GM19238 (cell line): ENCODE measurements at regions not wholly inside any gene's neighbourhood (a gene's known extent, or its start where the extent isn't known, plus 50 kb on each side); places are given as distances from the start of the nearest gene placed in this dataset.
"Not testable (repeated sequence)": the region's sequence is repeated elsewhere in the genome, so short reads cannot be mapped to it uniquely, and the experiment has no call there.

Experiments used
- DNase-seq: peaks from one replicate; pipeline ENCODE4 v3.0.0; 2011; ENCODE audit warnings: low spot score; ENCODE audit not compliant: insufficient read length

DNA sequence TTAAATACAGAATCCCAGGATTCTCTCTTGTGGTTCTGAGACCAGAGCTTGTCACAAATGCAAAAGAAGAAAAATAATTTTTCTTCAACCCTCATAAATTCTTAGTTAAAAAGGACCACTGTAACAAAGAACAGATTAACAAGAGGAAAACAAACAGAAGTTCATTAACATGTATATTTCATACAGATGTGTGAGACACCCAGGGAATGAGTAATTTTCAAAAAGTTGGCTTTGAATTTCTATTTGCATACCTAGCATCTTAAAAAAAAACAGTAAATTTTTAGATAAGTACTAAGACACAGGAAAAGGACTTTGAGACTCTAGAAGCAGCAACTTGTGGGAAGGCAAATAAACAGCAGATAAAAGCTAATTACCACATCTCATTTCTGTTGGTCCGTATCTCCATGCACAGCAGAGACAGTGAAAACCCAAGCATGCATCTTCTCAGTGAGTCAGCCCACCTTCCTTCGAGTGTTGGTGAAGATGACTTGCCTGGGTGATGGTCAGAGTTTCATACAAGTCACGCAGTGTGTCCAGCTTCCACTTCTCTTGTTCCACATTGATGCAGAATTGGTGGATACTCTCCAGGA, 399.9 kb upstream of the ADAMTS5 start:
- no peak for DNase-seq

- DNase-seq: no peak
These were observed 399.1 kb upstream of the ADAMTS5 start for GRCh38 chr21:27366036-27366435.

GRCh38 chr21:27365394-27365793, 398.5 kb upstream of the ADAMTS5 start:
- no peak for DNase-seq

- DNase-seq: no peak
These were observed 397.0 kb upstream of the ADAMTS5 start for GRCh38 chr21:27363719-27364477.

- no peak for DNase-seq
These were observed 395.4 kb upstream of the ADAMTS5 start for GRCh38 chr21:27362249-27362648.

- DNase-seq: no peak
These were observed 392.3 kb upstream of the ADAMTS5 start for GRCh38 chr21:27359141-27359540.

DNA sequence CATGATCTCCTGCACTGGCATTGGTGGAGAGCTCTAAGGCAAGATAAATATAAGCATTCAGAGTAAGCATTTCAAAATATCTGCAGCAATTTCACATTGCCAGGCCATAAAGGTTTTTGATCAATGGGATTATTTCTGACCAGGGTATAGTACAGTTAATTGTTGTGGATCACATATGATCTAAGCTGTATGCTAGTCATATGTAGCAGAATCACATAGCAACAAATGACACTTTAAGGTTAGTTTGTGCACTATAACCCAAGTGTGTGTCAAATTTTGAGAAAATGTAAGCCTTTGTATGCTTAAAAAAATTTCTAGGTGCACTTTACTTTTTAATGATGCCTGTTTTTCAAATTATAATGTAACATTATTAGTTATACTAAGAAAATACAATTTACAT, 386.0 kb upstream of the ADAMTS5 start:
- no peak for DNase-seq

DNA sequence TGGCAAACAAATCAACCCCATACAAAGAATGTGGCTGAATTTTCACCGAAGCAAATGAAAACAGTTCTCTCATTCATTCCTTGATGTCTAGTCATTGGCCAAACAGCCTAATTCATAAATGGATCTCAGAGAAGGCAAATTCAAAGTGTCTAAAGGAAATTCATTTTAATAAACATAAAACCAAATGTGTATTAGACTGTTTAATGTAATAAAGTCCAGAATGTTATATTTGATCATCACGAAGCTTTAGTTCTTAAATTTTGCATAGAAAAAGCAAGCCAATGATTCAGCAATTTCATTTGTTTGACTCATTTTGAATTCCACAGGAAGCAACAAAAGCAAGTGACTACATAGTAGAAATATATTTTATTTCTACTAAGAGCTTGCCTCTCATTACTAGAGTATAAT, 379.2 kb upstream of the ADAMTS5 start:
- DNase-seq: no peak

GRCh38 chr21:27339902-27340301, 373.0 kb upstream of the ADAMTS5 start:
- no peak for DNase-seq

- DNase-seq: not testable (repeated sequence)
These were observed 371.1 kb upstream of the ADAMTS5 start for GRCh38 chr21:27338007-27338406.

GRCh38 chr21:27333096-27333495, 366.2 kb upstream of the ADAMTS5 start:
- no peak for DNase-seq

GRCh38 chr21:27329255-27329851, 362.5 kb upstream of the ADAMTS5 start:
- no peak for DNase-seq

DNA sequence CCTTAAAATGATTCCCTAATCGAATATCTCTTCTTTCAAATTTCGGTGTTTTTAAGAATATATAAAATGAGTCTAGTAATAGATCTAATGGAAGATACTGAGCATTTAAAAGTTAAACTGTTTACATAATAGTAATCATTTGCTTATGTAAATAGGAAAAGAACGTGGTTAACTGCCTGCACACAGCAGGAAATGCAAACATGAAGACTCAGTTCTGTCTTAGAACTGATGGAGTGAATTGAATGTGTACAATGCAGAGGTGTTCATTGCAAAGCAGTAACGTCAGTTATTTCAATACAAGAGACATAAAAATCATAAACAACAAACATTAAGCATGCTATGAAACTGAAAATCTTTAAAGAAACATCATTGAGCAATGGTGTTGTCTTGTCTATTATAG, 359.4 kb upstream of the ADAMTS5 start:
- no peak for DNase-seq

GRCh38 chr21:27323331-27323730, 356.4 kb upstream of the ADAMTS5 start:
- DNase-seq: no peak

- DNase-seq: no peak
These were observed 354.9 kb upstream of the ADAMTS5 start for GRCh38 chr21:27321791-27322190.

DNA sequence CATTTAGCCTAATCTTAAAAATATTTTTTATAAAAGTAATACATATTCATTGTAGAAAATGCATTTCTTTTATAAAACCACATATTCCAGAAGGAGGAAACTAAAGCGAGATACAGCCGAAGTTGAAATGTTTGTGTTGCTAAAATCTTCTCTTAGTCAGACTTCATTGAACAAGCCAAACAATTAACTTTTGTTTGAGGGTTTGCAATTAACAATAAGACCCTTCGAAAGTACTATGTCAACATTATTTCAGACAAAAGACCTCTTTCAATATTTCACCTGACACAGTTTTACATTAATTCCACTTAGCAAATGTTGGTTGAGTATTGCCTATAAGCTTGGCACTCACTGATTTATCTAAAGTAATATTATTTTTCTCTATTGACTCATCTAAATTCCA, 354.0 kb upstream of the ADAMTS5 start:
- no peak for DNase-seq

- not testable (repeated sequence) for DNase-seq
These were observed 350.7 kb upstream of the ADAMTS5 start for GRCh38 chr21:27317601-27318000.

DNA sequence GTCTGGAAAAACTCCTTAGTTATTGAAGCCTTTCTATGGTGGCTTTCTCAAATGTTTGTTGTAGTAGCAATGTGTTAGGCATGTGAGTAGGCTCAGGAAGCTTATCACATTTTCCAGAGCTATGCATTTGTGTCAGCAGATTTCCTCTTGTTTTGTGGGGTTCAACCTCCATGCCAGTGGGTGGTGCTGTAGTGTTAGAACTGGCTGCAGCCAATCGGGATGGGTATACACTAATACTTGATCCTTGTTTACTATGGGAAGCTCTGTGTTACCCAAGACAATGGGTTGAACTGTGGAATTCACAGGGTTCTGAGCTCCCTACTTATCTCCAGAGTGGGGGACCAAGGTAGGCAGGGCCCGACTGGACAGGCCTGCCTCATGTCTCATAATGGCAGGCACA, 348.5 kb upstream of the ADAMTS5 start:
- DNase-seq: no peak

DNA sequence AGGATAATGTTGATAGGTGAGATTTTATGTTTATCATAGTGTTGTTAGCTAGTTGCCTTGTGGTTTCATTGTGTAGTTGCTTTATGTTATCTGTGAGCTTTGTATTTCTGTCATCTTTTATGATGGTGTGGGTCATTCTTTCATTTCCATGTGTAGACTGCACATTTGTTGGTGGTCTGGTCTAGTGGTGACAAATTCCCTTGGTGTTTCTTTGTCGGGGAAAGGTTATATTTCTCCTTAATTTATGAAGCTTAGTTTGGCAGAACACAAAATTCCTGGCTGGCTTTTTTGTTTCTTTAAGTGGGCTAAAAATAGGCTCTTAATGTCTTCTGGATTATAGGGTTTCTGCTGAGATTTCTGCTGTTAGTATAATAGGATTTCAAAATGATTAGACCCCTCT, 347.2 kb upstream of the ADAMTS5 start:
- DNase-seq: no peak

GRCh38 chr21:27306791-27307775, 340.2 kb upstream of the ADAMTS5 start:
- DNase-seq: no peak

DNA sequence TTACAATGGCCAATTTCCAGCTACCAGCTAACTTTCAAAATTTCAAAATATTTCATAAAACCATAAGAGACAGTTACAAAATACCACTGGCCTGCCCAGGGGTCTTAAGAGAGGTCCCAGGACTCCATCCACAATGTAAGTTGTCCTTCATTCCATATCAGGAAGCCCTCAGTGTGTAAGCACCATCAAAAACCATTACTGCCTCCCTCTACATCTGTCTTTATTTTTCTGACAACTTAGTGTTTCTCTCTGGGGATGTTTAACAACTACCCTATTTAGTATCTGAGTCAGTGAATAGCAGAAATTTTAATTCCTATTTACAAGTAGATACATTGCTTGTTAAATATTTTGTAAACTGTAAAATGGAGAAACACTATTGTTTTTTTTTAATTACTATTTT, 339.3 kb upstream of the ADAMTS5 start:
- DNase-seq: no peak

DNA sequence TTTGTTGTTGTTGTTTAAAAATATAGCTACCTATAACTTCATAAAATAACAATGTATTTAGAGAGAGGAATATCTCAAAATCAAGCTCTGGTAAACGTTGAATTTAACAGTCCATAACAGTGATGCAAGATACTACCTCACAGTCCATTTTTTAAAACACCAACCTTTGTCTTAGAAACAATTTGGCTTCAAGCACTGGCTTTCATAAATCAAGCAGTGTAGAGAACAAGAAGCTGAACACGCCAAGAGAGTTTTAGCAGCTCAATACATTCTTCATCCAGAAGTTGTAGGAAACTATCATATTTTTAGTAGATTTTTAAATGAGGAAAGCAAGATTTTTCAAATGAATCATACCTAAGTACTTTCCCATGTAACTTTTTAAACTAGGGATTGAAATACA, 334.3 kb upstream of the ADAMTS5 start:
- DNase-seq: no peak
